ENCODE measurements at regions not wholly inside any gene's neighbourhood (a gene's known extent, or its start where the extent isn't known, plus 50 kb on each side); places are given as distances from the start of the nearest gene placed in this dataset.

DNA sequence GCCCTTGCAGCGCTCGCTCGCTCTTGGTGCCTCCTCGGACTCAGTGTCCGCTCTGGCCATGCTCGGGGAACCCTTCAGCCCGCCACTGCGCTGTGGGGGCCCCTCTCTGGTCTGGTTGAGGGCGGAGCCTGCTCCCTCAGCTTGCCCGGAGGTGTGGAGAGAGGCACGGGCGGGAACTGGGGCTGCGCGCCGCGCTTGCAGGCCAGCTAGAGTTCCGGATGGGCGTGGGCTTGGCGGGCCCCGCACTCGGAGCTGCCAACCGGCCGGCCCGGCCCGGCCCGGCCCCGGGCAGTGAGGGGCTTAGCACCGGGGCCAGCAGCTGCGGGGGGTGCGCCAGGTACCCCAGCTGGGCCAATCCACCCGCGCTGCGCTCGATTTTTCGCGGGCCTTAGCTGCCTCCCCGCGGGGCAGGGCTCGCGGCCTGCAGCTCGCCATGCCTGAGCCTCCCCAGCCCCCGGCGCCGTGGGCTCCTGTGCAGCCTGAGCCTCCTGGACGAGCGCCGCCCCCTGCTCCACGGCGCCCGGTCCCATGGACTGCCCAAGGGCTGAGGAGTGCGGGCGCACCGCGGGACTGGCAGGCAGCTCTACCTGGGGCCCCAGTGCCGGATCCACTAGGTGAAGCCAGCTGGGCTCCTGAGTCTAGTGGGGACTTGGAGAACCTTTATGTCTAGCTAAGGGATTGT lies 217.0 kb upstream of the PKN2 start:
- DNase-seq (ENCODE audit: low spot score), result no peak
- H3K27me3 ChIP-seq (ENCODE audit: control insufficient read depth in 4 of 4, insufficient read depth in 4 of 4, low read length in 3 of 4), result no peaks in the 10 kb centered on the region
- TF ChIP-seq, protein P1, sequence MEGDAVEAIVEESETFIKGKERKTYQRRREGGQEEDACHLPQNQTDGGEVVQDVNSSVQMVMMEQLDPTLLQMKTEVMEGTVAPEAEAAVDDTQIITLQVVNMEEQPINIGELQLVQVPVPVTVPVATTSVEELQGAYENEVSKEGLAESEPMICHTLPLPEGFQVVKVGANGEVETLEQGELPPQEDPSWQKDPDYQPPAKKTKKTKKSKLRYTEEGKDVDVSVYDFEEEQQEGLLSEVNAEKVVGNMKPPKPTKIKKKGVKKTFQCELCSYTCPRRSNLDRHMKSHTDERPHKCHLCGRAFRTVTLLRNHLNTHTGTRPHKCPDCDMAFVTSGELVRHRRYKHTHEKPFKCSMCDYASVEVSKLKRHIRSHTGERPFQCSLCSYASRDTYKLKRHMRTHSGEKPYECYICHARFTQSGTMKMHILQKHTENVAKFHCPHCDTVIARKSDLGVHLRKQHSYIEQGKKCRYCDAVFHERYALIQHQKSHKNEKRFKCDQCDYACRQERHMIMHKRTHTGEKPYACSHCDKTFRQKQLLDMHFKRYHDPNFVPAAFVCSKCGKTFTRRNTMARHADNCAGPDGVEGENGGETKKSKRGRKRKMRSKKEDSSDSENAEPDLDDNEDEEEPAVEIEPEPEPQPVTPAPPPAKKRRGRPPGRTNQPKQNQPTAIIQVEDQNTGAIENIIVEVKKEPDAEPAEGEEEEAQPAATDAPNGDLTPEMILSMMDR (IDR thresholded peaks at IDR 0.05; ENCODE audit: low read depth, low read length, missing input control), result no peak
- no peak for TF ChIP-seq HNF4G (IDR thresholded peaks at IDR 0.05)
- TF ChIP-seq RXRA (IDR thresholded peaks at IDR 0.05), result no peak
- no peak for TF ChIP-seq GABPA (IDR thresholded peaks at IDR 0.05 in 1 of 2, conservative IDR thresholded peaks at IDR 0.05 in 1 of 2)
- TF ChIP-seq, protein P2, sequence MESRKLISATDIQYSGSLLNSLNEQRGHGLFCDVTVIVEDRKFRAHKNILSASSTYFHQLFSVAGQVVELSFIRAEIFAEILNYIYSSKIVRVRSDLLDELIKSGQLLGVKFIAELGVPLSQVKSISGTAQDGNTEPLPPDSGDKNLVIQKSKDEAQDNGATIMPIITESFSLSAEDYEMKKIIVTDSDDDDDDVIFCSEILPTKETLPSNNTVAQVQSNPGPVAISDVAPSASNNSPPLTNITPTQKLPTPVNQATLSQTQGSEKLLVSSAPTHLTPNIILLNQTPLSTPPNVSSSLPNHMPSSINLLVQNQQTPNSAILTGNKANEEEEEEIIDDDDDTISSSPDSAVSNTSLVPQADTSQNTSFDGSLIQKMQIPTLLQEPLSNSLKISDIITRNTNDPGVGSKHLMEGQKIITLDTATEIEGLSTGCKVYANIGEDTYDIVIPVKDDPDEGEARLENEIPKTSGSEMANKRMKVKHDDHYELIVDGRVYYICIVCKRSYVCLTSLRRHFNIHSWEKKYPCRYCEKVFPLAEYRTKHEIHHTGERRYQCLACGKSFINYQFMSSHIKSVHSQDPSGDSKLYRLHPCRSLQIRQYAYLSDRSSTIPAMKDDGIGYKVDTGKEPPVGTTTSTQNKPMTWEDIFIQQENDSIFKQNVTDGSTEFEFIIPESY (IDR thresholded peaks at IDR 0.05), result no peak
- TF ChIP-seq HNF4A (conservative IDR thresholded peaks at IDR 0.05), result no peak
- no peak for TF ChIP-seq JUND (IDR thresholded peaks at IDR 0.05)
- TF ChIP-seq TAF1 (conservative IDR thresholded peaks at IDR 0.05), result no peak
- no peak for TF ChIP-seq YY1 (IDR thresholded peaks at IDR 0.05)
- TF ChIP-seq, protein P3, sequence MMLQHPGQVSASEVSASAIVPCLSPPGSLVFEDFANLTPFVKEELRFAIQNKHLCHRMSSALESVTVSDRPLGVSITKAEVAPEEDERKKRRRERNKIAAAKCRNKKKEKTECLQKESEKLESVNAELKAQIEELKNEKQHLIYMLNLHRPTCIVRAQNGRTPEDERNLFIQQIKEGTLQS (IDR thresholded peaks at IDR 0.05), result no peak
- TF ChIP-seq EGR1 (IDR thresholded peaks at IDR 0.05; ENCODE audit: low read depth in 2 of 2), result no peak
- no peak for TF ChIP-seq NR2F2 (IDR thresholded peaks at IDR 0.05)
- TF ChIP-seq RAD21 (IDR thresholded peaks at IDR 0.05), result no peak
- WGBS, result 95% methylated on average over 55 of the region's 55 CpGs
- peaks cover 0 to 5% (median 3%) of the 10 kb centered on the region in 4 donors for H3K4me1 ChIP-seq (ENCODE audit: control insufficient read depth in 4 of 4, insufficient read depth in 4 of 4, low read length in 3 of 4)
- no peak overlapping the region for H3K4me3 ChIP-seq (ENCODE audit: low read depth in 1 of 3, low read length in 3 of 3)
- no peaks in the 10 kb centered on the region for H3K36me3 ChIP-seq (ENCODE audit: control insufficient read depth in 4 of 4, insufficient read depth in 3 of 4, low read depth in 1 of 4, low read length in 3 of 4)
- H3K27ac ChIP-seq (ENCODE audit: low read depth in 1 of 2, low read length in 2 of 2), result no peak overlapping the region
- no peak overlapping the region for H3K9ac ChIP-seq (ENCODE audit: low read depth in 1 of 2, low read length in 2 of 2)
- no peaks in the 10 kb centered on the region for H3K9me3 ChIP-seq (ENCODE audit: control insufficient read depth in 4 of 4, low read length in 3 of 4)

DNA sequence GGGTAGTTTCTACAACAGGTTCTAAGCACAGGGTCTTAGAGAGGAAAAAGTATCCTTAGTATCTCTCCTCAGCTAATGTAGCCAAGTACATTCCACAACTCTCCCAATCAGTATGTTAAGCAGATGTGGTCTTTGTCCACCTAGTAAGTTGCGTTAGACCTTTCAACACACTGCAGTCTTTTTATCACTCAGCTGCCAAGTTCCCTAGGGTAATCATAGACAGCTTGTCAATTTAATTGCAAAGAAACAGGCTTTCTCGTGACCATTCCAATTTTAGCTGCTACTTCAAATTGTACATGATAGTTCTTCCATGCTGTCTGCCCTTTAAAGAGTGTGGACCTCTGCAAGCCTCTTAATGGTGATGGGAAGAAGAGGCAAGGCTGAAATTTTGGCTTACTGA lies 211.8 kb upstream of the PKN2 start:
- no peaks in the 10 kb centered on the region for H3K36me3 ChIP-seq (ENCODE audit: control insufficient read depth in 4 of 4, insufficient read depth in 3 of 4, low read depth in 1 of 4, low read length in 3 of 4)
- no peaks in the 10 kb centered on the region for H3K4me1 ChIP-seq (ENCODE audit: control insufficient read depth in 4 of 4, insufficient read depth in 4 of 4, low read length in 3 of 4)
- TF ChIP-seq NR2F2 (IDR thresholded peaks at IDR 0.05), result no peak
- no peak overlapping the region for H3K4me3 ChIP-seq (ENCODE audit: low read depth in 1 of 3, low read length in 3 of 3)
- no peaks in the 10 kb centered on the region for H3K9me3 ChIP-seq (ENCODE audit: control insufficient read depth in 4 of 4, low read length in 3 of 4)
- no peak for DNase-seq (ENCODE audit: low spot score)
- H3K9ac ChIP-seq (ENCODE audit: low read depth in 1 of 2, low read length in 2 of 2), result no peak overlapping the region
- H3K27me3 ChIP-seq (ENCODE audit: control insufficient read depth in 4 of 4, insufficient read depth in 4 of 4, low read length in 3 of 4), result no peaks in the 10 kb centered on the region
- H3K27ac ChIP-seq (ENCODE audit: low read depth in 1 of 2, low read length in 2 of 2), result no peak overlapping the region
- WGBS, result 35% methylated on average over 2 of the region's 2 CpGs

DNA sequence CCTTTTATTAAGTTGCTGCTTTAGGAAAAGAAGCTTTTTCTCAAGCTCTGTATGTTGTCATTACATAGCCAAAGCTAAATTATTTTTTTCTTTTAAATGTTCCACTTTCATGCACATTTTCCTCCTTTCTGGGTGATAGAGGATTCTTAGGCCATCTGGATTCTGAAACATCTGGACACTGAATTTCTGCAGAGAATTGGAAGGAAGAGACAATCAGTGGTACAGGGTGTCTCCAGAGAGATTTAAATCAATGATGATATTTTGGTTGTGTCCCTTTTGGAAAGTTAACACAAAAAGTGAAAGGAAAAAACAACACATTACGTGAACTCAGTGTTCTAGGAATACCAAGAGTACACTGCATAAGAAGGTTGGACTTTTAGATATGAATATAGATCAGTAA lies 211.4 kb upstream of the PKN2 start:
- Histone ChIP-seq H3K27ac (ENCODE audit: low read depth in 1 of 2, low read length in 2 of 2) (no peak overlapping the region), H3K4me1 (ENCODE audit: control insufficient read depth in 4 of 4, insufficient read depth in 4 of 4, low read length in 3 of 4) (no peaks in the 10 kb centered on the region), H3K27me3 (ENCODE audit: control insufficient read depth in 4 of 4, insufficient read depth in 4 of 4, low read length in 3 of 4) (no peaks in the 10 kb centered on the region), H3K4me3 (ENCODE audit: low read depth in 1 of 3, low read length in 3 of 3) (no peak overlapping the region), H3K9ac (ENCODE audit: low read depth in 1 of 2, low read length in 2 of 2) (no peak overlapping the region), H3K9me3 (ENCODE audit: control insufficient read depth in 4 of 4, low read length in 3 of 4) (no peaks in the 10 kb centered on the region), H3K36me3 (ENCODE audit: control insufficient read depth in 4 of 4, insufficient read depth in 3 of 4, low read depth in 1 of 4, low read length in 3 of 4) (no peaks in the 10 kb centered on the region)
- WGBS, result 91% methylated on average over 1 of the region's 1 CpG
- TF ChIP-seq TAF1 (conservative IDR thresholded peaks at IDR 0.05) (no peak), RXRA (IDR thresholded peaks at IDR 0.05) (no peak), FOXA1 (IDR thresholded peaks at IDR 0.05) (no peak), JUND (IDR thresholded peaks at IDR 0.05) (no peak), GABPA (IDR thresholded peaks at IDR 0.05 in 1 of 2, conservative IDR thresholded peaks at IDR 0.05 in 1 of 2) (no peak), SP1 (IDR thresholded peaks at IDR 0.05) (no peak), RAD21 (IDR thresholded peaks at IDR 0.05) (no peak), YY1 (IDR thresholded peaks at IDR 0.05) (no peak), HNF4A (conservative IDR thresholded peaks at IDR 0.05) (no peak), HNF4G (IDR thresholded peaks at IDR 0.05) (no peak)
- TF ChIP-seq, protein P4, sequence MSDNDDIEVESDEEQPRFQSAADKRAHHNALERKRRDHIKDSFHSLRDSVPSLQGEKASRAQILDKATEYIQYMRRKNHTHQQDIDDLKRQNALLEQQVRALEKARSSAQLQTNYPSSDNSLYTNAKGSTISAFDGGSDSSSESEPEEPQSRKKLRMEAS (IDR thresholded peaks at IDR 0.05), result no peak
- TF ChIP-seq, protein P5, sequence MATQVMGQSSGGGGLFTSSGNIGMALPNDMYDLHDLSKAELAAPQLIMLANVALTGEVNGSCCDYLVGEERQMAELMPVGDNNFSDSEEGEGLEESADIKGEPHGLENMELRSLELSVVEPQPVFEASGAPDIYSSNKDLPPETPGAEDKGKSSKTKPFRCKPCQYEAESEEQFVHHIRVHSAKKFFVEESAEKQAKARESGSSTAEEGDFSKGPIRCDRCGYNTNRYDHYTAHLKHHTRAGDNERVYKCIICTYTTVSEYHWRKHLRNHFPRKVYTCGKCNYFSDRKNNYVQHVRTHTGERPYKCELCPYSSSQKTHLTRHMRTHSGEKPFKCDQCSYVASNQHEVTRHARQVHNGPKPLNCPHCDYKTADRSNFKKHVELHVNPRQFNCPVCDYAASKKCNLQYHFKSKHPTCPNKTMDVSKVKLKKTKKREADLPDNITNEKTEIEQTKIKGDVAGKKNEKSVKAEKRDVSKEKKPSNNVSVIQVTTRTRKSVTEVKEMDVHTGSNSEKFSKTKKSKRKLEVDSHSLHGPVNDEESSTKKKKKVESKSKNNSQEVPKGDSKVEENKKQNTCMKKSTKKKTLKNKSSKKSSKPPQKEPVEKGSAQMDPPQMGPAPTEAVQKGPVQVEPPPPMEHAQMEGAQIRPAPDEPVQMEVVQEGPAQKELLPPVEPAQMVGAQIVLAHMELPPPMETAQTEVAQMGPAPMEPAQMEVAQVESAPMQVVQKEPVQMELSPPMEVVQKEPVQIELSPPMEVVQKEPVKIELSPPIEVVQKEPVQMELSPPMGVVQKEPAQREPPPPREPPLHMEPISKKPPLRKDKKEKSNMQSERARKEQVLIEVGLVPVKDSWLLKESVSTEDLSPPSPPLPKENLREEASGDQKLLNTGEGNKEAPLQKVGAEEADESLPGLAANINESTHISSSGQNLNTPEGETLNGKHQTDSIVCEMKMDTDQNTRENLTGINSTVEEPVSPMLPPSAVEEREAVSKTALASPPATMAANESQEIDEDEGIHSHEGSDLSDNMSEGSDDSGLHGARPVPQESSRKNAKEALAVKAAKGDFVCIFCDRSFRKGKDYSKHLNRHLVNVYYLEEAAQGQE (IDR thresholded peaks at IDR 0.05), result no peak
- TF ChIP-seq, protein P3 (IDR thresholded peaks at IDR 0.05), result no peak
- no peak for DNase-seq (ENCODE audit: low spot score)
